ENCODE measurements at regions not wholly inside any gene's neighbourhood (a gene's known extent, or its start where the extent isn't known, plus 50 kb on each side); places are given as distances from the start of the nearest gene placed in this dataset.

DNA sequence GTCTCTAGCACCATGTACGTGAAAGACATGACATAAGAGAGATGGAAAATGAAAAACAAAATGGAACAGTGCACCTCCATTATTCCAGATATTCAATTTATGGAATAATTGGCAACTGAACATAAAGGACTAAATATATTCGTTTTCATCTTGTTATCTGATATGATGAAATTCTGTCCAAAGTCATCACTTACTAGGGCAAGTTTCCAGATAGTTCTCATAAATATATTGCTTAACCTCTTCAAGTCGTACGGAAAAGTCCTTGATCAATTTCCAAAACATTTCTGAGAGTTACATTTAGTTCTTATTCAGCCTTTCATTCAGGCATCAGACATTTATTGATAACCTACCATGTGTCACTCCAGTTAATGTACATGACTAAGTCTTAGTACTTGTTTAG lies 185.2 kb downstream of the HGF start:
- TF ChIP-seq, protein P1, sequence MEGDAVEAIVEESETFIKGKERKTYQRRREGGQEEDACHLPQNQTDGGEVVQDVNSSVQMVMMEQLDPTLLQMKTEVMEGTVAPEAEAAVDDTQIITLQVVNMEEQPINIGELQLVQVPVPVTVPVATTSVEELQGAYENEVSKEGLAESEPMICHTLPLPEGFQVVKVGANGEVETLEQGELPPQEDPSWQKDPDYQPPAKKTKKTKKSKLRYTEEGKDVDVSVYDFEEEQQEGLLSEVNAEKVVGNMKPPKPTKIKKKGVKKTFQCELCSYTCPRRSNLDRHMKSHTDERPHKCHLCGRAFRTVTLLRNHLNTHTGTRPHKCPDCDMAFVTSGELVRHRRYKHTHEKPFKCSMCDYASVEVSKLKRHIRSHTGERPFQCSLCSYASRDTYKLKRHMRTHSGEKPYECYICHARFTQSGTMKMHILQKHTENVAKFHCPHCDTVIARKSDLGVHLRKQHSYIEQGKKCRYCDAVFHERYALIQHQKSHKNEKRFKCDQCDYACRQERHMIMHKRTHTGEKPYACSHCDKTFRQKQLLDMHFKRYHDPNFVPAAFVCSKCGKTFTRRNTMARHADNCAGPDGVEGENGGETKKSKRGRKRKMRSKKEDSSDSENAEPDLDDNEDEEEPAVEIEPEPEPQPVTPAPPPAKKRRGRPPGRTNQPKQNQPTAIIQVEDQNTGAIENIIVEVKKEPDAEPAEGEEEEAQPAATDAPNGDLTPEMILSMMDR (IDR thresholded peaks at IDR 0.05): no peak
- no peak for TF ChIP-seq POLR2A (IDR thresholded peaks at IDR 0.05)

Measured in adrenal gland (tissue), 5 donors.